AG04450 (cell line): ENCODE measurements at regions not wholly inside any gene's neighbourhood (a gene's known extent, or its start where the extent isn't known, plus 50 kb on each side); places are given as distances from the start of the nearest gene placed in this dataset.

Experiments used
- CTCF ChIA-PET: fragments of 300-600, 350-600 bp; formaldehyde crosslinking; extraction: SDS; loops from one replicate; lab custom pipeline; 2022; ENCODE audit warnings: antibody characterized with exemption, inconsistent platforms; lab: Charles Lee
- POLR2A ChIA-PET: fragments of 350-600 bp; formaldehyde crosslinking; extraction: SDS; loops from one replicate; lab custom pipeline; 2021; ENCODE audit warnings: antibody characterized with exemption, inconsistent platforms; lab: Yijun Ruan, JAX
- DNase-seq: peaks from one replicate; pipeline ENCODE4 v3.0.0-alpha.2; 2011; ENCODE audit warnings: low read depth, low spot score
- H3K27ac ChIP-seq: one replicate; pipeline ENCODE4 v1.5.1; 2012; ENCODE audit warnings: low read depth, low read length, control low read depth
- H3K27me3 ChIP-seq: one replicate; pipeline ENCODE4 v1.6.0; 2012; ENCODE audit warnings: low read length; ENCODE audit not compliant: control insufficient read depth, insufficient read depth
- H3K4me3 ChIP-seq: 2 replicates; pipeline ENCODE4 v1.5.1; 2011; ENCODE audit warnings: mild to moderate bottlenecking, low read depth, low read length, control low read depth
- H3K9me3 ChIP-seq: 2 replicates; pipeline ENCODE4 v1.5.1; 2012; ENCODE audit warnings: low read length; ENCODE audit not compliant: control insufficient read depth, insufficient read depth
- CTCF ChIP-seq: IDR thresholded peaks from 2 replicates; pipeline ENCODE4 v1.5.1; 2011; ENCODE audit warnings: low read depth, low read length, control low read depth, inconsistent platforms

GRCh38 chr2:573805-574392, 103.3 kb downstream of the TMEM18 start:
- TF ChIP-seq CTCF = no peak
- H3K27ac ChIP-seq = no peak overlapping the region
- POLR2A ChIA-PET = no interaction called here
- H3K27me3 ChIP-seq = no peaks in the 10 kb centered on the region
- CTCF ChIA-PET = no interaction called here
- DNase-seq = no peak
- H3K4me3 ChIP-seq = no peak overlapping the region
- H3K9me3 ChIP-seq = peaks cover 23% of the 10 kb centered on the region

DNA sequence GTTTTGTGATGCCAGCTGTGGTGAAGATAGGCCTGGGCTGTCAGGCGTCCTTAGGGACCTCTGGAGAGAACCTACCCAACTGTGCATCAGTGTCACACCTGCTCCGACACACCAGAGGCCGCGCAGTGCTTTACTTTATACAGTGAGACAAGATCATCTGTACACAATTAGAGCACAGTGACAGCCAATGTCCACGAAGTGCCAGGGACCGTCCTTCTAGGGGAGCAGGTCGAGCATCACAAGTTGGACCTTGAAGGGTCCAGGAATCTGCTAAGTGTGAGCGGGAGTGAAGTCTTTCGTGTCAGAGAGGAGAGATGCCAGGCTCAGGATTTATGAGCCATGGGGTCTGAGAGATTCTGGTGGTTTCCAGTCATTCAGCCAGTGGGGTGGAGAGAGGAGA, 104.2 kb downstream of the TMEM18 start:
- Histone ChIP-seq H3K27me3 (no peaks in the 10 kb centered on the region), H3K4me3 (no peak overlapping the region), H3K9me3 (peaks cover 30% of the 10 kb centered on the region), H3K27ac (no peak overlapping the region)
- no peak for DNase-seq
- ChIA-PET CTCF (no interaction called here), POLR2A (no interaction called here)
- no peak for TF ChIP-seq CTCF

GRCh38 chr2:569681-570080, 107.5 kb downstream of the TMEM18 start:
- peaks cover 52% of the 10 kb centered on the region for H3K9me3 ChIP-seq
- H3K27ac ChIP-seq = no peak overlapping the region
- H3K27me3 ChIP-seq = no peaks in the 10 kb centered on the region
- no peak for TF ChIP-seq CTCF
- CTCF ChIA-PET = no interaction called here
- POLR2A ChIA-PET = no interaction called here
- H3K4me3 ChIP-seq = no peak overlapping the region
- no peak for DNase-seq

GRCh38 chr2:568639-569235, 108.5 kb downstream of the TMEM18 start:
- Histone ChIP-seq H3K27me3 (no peaks in the 10 kb centered on the region), H3K9me3 (peaks cover 54% of the 10 kb centered on the region), H3K27ac (no peak overlapping the region), H3K4me3 (no peak overlapping the region)
- TF ChIP-seq CTCF = no peak
- ChIA-PET CTCF (no interaction called here), POLR2A (no interaction called here)
- no peak for DNase-seq

DNA sequence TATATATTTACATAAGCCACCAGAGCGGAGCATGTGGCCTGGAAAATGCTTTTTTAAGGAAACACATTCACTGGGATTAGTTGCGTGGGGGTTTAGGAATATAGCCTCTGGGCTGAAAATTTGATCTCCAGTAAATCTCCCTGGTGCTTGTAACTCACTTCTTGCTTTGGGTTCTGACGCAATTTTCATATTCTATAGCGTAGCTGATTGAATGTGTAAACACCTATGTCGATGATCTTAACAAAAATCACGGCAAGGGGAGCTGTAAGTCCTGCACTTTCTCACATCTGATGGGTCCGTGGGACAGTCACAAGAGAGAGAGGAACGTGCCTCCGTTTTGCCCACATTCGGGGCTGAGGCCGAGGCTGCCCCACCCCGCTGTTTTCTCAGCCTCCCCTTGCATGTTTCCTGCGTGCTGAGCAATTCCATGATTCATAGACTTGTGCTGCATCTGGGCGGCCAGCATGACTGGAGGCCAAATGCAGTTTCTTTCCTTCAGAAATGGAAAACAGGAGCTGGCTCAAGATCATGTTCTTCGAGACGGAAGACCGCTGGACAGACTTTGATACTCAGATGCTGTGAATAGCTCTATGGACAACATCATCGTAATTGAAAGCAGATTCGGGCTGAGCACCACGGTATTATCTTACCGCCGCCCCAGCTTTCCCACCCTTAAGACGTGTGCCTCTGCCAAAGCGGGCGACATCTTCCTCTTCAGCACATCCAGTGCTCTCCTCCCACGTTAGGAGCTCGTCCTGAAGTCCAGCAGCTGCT, 109.2 kb downstream of the TMEM18 start:
- H3K27ac ChIP-seq = no peak overlapping the region
- peaks cover 56% of the 10 kb centered on the region for H3K9me3 ChIP-seq

More for the DNA sequence above, 109.2 kb downstream of the TMEM18 start:
- POLR2A ChIA-PET = no interaction called here
- Histone ChIP-seq H3K4me3 (no peak overlapping the region), H3K27me3 (no peaks in the 10 kb centered on the region)
- no peak for TF ChIP-seq CTCF
- CTCF ChIA-PET = no interaction called here
- DNase-seq = no peak
